Thyroid gland (tissue), 4 donors: ENCODE measurements at regions not wholly inside any gene's neighbourhood (a gene's known extent, or its start where the extent isn't known, plus 50 kb on each side); places are given as distances from the start of the nearest gene placed in this dataset.

Experiments used
- DNase-seq, 2 donors: peaks; one replicate each; pipeline ENCODE4 v3.0.0-alpha.2; 2019
- H3K27ac ChIP-seq, 3 donors: fragments of 200-600 bp; sonication (generic); 1 replicate in 2 of 3; 2 replicates in 1 of 3; pipeline ENCODE4 v1.5.1; 2016 to 2019; ENCODE audit warnings: mild to moderate bottlenecking in 1 of 3, moderate library complexity in 1 of 3
- H3K27me3 ChIP-seq: fragments of 200-600 bp; sonication (generic); one replicate; pipeline ENCODE4 v1.5.1; 2019
- H3K36me3 ChIP-seq, 2 donors: fragments of 200-600 bp; sonication (generic); one replicate each; pipeline ENCODE4 v1.5.1; 2016 to 2019
- H3K4me1 ChIP-seq, 2 donors: fragments of 200-600 bp; sonication (generic); one replicate each; pipeline ENCODE4 v1.5.1; 2017 to 2019
- H3K4me3 ChIP-seq, 3 donors: fragments of 200-600 bp; sonication (generic); replicated peaks in 1 of 3; 1 replicate in 2 of 3; 2 replicates in 1 of 3; pipeline ENCODE4 v1.5.1; 2016; ENCODE audit warnings: mild to moderate bottlenecking in 1 of 3
- H3K9me3 ChIP-seq: fragments of 200-600 bp; sonication (generic); one replicate; pipeline ENCODE4 v1.5.1; 2017
- POLR2A ChIP-seq, 2 donors: fragments of 450-650 bp; IDR thresholded peaks; one replicate each; pipeline ENCODE4 v1.6.1; 2017; ENCODE audit warnings: antibody characterized with exemption in 2 of 2, mild to moderate bottlenecking in 2 of 2, moderate library complexity in 1 of 2
- WGBS, 2 donors: methylation state at CpG; one replicate each; pipeline ENCODE4 v1.1.5; 2017; 5-methylcytosine and 5-hydroxymethylcytosine counted together
- intact Hi-C: fragments of 100-400 bp; cut with DNase I; formaldehyde crosslinking; loops from one replicate; pipeline ENCODE4 v1.15.1; 2023
- TF ChIP-seq, protein P1 (sequence below), 6 experiments: fragments of 200-600 bp in 3 of 6; fragments of 450-650 bp in 3 of 6; sonication (generic) in 3 of 6; IDR thresholded peaks; one replicate each; pipeline ENCODE4 v1.5.1; 2016 to 2019; ENCODE audit warnings: antibody characterized with exemption in 6 of 6, mild to moderate bottlenecking in 2 of 6, inconsistent platforms in 1 of 6, moderate library complexity in 1 of 6

DNA sequence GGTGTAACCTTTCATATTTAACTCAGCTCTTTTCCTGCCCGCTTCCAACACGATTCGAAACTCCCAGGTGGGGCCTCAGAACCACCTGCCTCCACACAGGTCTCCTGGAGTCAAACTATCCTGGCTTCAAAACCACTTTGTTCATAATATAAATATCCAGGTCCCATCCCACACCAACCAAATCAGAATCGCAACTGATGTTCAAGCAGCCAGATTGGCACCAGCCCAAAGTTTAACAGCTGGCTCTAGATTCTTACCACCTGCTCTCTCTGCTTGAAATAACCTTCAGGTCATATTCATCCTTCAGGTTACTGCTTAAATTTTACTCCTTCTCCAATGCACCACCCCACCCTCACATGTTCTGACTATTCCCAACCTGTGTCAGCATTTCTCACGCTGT is 231.4 kb upstream of the TRPM3 start:
- 67 to 75% methylated on average over 5 of the region's 5 CpGs for WGBS, 2 donors
- no peak for TF ChIP-seq POLR2A (IDR thresholded peaks at IDR 0.05)
- TF ChIP-seq, protein P1, sequence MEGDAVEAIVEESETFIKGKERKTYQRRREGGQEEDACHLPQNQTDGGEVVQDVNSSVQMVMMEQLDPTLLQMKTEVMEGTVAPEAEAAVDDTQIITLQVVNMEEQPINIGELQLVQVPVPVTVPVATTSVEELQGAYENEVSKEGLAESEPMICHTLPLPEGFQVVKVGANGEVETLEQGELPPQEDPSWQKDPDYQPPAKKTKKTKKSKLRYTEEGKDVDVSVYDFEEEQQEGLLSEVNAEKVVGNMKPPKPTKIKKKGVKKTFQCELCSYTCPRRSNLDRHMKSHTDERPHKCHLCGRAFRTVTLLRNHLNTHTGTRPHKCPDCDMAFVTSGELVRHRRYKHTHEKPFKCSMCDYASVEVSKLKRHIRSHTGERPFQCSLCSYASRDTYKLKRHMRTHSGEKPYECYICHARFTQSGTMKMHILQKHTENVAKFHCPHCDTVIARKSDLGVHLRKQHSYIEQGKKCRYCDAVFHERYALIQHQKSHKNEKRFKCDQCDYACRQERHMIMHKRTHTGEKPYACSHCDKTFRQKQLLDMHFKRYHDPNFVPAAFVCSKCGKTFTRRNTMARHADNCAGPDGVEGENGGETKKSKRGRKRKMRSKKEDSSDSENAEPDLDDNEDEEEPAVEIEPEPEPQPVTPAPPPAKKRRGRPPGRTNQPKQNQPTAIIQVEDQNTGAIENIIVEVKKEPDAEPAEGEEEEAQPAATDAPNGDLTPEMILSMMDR (IDR thresholded peaks at IDR 0.05), result no peak
- no peaks in the 10 kb centered on the region for H3K9me3 ChIP-seq
- intact Hi-C loops, result no loop called here
- no peaks in the 10 kb centered on the region for H3K4me1 ChIP-seq
- H3K27ac ChIP-seq, result no peak overlapping the region
- no peaks in the 10 kb centered on the region for H3K27me3 ChIP-seq
- no peak overlapping the region for H3K4me3 ChIP-seq
- H3K36me3 ChIP-seq, result no peaks in the 10 kb centered on the region
- no peak for DNase-seq

DNA sequence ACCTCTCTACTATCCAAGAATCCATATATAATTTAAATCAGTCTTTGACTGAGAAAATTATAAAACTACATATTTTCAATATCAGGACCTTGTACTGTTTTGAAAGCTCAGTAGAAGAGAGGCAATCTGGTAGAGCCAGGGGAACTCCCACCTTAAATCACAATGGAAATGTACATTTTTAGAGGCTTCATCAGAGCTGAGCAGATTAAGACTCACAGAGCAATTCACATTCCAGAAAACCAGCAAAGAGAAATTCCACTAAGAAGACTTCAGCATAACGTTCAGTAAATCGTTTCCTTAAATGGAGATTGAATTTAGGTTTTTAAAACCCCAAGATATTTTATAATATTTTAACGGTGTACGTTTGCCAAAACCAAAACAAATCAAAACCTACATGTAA is 227.8 kb upstream of the TRPM3 start:
- Histone ChIP-seq H3K9me3 (no peaks in the 10 kb centered on the region), H3K27ac (no peak overlapping the region), H3K4me1 (no peaks in the 10 kb centered on the region), H3K4me3 (no peak overlapping the region), H3K36me3 (no peaks in the 10 kb centered on the region), H3K27me3 (no peaks in the 10 kb centered on the region)
- WGBS, 2 donors, result 76 to 79% methylated on average over 4 of the region's 4 CpGs
- TF ChIP-seq, protein P1 (IDR thresholded peaks at IDR 0.05), result no peak
- TF ChIP-seq POLR2A (IDR thresholded peaks at IDR 0.05), result no peak
- intact Hi-C loops, result no loop called here
- DNase-seq, result no peak

DNA sequence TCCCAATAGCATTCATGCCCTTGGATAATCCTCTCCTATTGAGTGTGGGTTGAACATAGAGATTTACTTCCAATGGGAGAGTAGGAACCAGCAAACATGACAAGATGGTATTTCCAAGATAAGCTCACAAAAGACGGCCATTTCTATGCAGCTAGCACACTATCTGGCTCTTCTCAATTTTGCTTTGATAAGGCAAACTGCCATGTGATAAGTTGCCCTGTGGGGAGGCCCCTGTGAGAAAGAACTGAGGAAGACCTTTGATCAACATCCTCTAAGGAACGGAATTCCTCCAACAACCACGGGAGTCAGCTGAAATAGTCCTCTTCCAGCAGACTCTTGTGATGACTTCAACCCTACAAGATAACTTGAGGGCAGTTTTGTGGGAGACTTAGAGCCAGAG is 211.9 kb upstream of the TRPM3 start:
- Histone ChIP-seq H3K4me3 (no peak overlapping the region), H3K36me3 (no peaks in the 10 kb centered on the region), H3K27me3 (no peaks in the 10 kb centered on the region), H3K9me3 (no peaks in the 10 kb centered on the region), H3K4me1 (no peaks in the 10 kb centered on the region), H3K27ac (no peak overlapping the region)
- WGBS, 2 donors, result 51 to 53% methylated on average over 3 of the region's 3 CpGs
- no peak for DNase-seq
- no peak for TF ChIP-seq POLR2A (IDR thresholded peaks at IDR 0.05)
- TF ChIP-seq, protein P1 (IDR thresholded peaks at IDR 0.05), result no peak
- intact Hi-C loops, result no loop called here

DNA sequence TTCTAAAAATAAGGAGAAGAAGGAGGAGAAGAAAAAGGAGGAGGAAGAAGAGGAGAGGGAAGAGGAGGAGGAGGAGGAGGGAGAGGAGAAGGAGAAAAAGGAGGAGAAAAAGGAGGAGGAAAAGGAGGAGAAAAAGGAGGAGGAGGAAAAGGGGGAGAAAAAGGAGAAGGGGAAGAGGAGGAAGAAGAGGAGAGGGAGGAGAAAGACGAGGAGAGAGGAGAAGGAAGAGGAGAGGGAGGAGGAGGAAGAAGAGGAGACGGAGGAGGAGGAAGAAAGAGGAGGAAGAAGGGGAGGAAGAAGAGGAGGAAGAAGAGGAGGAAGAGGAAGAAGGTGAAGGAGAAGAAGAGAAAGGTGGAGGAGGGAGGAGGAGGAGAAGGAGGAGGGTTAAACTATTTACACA is 210.2 kb upstream of the TRPM3 start:
- 68 to 71% methylated on average over 2 of the region's 2 CpGs for WGBS, 2 donors
- intact Hi-C loops, result no loop called here
- no peaks in the 10 kb centered on the region for H3K4me1 ChIP-seq
- H3K9me3 ChIP-seq, result no peaks in the 10 kb centered on the region
- H3K4me3 ChIP-seq, result no peak overlapping the region
- H3K27me3 ChIP-seq, result no peaks in the 10 kb centered on the region
- TF ChIP-seq, protein P1 (IDR thresholded peaks at IDR 0.05), result no peak
- no peak for TF ChIP-seq POLR2A (IDR thresholded peaks at IDR 0.05)
- no peak for DNase-seq
- H3K27ac ChIP-seq, result no peak overlapping the region
- H3K36me3 ChIP-seq, result no peaks in the 10 kb centered on the region

DNA sequence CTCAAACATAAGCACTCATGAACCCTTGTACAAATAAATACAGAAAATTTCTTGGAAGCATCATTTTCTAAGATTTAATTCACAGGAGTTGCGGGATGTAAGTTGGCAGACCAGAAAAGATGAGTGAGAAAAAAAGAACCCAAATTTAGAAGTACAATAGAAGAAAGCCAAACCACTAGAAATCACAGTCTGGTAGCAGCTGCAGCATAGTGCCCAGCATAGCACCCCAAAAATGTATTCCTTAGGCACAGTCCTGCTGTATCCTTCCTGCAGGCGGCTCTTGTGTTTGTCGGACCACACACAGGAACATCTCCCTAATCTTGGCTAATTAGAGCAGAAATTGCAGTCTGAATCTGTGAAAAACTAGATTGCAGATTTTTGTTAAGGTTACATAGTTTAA is 208.5 kb upstream of the TRPM3 start:
- 90 to 92% methylated on average over 3 of the region's 3 CpGs for WGBS, 2 donors
- Histone ChIP-seq H3K36me3 (no peaks in the 10 kb centered on the region), H3K4me3 (no peak overlapping the region), H3K27ac (no peak overlapping the region), H3K9me3 (no peaks in the 10 kb centered on the region), H3K27me3 (no peaks in the 10 kb centered on the region), H3K4me1 (no peaks in the 10 kb centered on the region)
- intact Hi-C loops, result no loop called here
- no peak for DNase-seq
- TF ChIP-seq, protein P1 (IDR thresholded peaks at IDR 0.05), result no peak
- TF ChIP-seq POLR2A (IDR thresholded peaks at IDR 0.05), result no peak
